ENCODE measurements at regions not wholly inside any gene's neighbourhood (a gene's known extent, or its start where the extent isn't known, plus 50 kb on each side); places are given as distances from the start of the nearest gene placed in this dataset.

DNA sequence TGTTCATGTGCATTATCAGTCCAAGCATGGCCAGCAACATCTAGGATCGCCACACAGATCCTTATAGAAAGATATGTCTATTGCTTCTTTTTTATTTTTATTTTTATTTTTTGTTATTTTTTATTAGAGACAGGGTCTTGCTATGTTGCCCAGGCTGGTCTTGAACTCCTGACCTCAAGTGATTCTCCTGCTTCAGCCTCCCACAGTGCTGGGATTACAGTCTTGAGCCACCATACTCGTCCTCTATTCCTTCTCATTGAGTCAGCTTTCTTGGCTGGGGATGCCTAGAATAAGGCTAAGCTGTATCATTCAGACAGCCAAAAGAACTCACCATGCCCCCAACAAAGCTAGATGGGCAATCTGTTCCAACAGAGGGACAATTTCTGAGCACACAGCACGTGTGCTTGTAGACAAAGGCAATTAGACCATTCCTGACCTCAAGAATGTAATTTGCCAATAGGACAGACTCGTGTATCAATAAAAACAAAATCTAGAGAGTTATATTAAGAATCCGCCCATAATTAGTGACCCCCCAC is 264.0 kb upstream of the NEBL start:
- no peak for DNase-seq

DNA sequence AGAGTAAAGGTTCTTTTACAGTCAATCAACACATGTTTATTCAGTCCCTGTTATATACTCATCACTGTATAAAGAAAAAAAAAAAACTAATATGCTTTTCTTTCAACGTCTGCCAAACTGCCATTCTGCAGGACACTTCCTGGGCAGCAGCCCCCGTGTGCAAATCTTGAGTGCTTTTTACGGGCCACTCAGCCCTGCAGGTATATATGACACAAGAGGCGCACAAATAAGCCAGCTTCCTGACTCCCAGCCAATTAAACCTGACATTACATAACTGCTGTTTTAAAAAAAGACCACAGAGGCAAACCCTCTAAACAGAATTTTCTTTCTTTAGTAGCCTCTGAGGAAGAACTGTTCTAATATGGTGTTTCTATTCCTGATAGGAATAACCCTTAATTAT is 263.0 kb upstream of the NEBL start:
- DNase-seq, result no peak
- no peaks in the 10 kb centered on the region for H3K9me3 ChIP-seq (ENCODE audit: insufficient read depth, low read length, severe bottlenecking)

More for the DNA sequence above, 264.0 kb upstream of the NEBL start:
- no peaks in the 10 kb centered on the region for H3K36me3 ChIP-seq (ENCODE audit: insufficient read depth, low read length)
- no peak overlapping the region for H2AFZ ChIP-seq (ENCODE audit: low read depth, low read length)
- H3K27ac ChIP-seq (ENCODE audit: low read length), result no peak overlapping the region
- no peaks in the 10 kb centered on the region for H3K27me3 ChIP-seq (ENCODE audit: insufficient read depth, low read length, poor library complexity)
- no peak overlapping the region for H3K4me3 ChIP-seq (ENCODE audit: low read depth in 1 of 2, low read length in 2 of 2)
- no peaks in the 10 kb centered on the region for H3K79me2 ChIP-seq (ENCODE audit: insufficient read depth, low read length)
- H3K9ac ChIP-seq (ENCODE audit: low read depth, low read length), result no peak overlapping the region
- ATAC-seq (ENCODE audit: insufficient read depth, low read depth), result no peak
- H3K4me2 ChIP-seq (ENCODE audit: insufficient read depth, low read length), result no peak overlapping the region
- no peaks in the 10 kb centered on the region for H3K9me3 ChIP-seq (ENCODE audit: insufficient read depth, low read length, severe bottlenecking)
- TF ChIP-seq CTCF (IDR thresholded peaks at IDR 0.05; ENCODE audit: borderline replicate concordance, extremely low read depth, low read length, poor library complexity, severe bottlenecking), result no peak
- no peak for TF ChIP-seq EZH2 (IDR thresholded peaks at IDR 0.05; ENCODE audit: borderline replicate concordance, low read depth, low read length, severe bottlenecking)
- H3K4me1 ChIP-seq (ENCODE audit: insufficient read depth, low read length), result no peaks in the 10 kb centered on the region
- H4K20me1 ChIP-seq (ENCODE audit: insufficient read depth, low read length), result no peaks in the 10 kb centered on the region

GRCh38 chr10:21159669-21160068 is 262.6 kb upstream of the NEBL start:
- Histone ChIP-seq H2AFZ (ENCODE audit: low read depth, low read length) (no peak overlapping the region), H3K27me3 (ENCODE audit: insufficient read depth, low read length, poor library complexity) (no peaks in the 10 kb centered on the region), H3K4me2 (ENCODE audit: insufficient read depth, low read length) (no peak overlapping the region), H3K9me3 (ENCODE audit: insufficient read depth, low read length, severe bottlenecking) (no peaks in the 10 kb centered on the region), H4K20me1 (ENCODE audit: insufficient read depth, low read length) (no peaks in the 10 kb centered on the region), H3K79me2 (ENCODE audit: insufficient read depth, low read length) (no peaks in the 10 kb centered on the region), H3K4me1 (ENCODE audit: insufficient read depth, low read length) (no peaks in the 10 kb centered on the region), H3K36me3 (ENCODE audit: insufficient read depth, low read length) (no peaks in the 10 kb centered on the region), H3K27ac (ENCODE audit: low read length) (no peak overlapping the region), H3K4me3 (ENCODE audit: low read depth in 1 of 2, low read length in 2 of 2) (no peak overlapping the region), H3K9ac (ENCODE audit: low read depth, low read length) (no peak overlapping the region)
- no peak for DNase-seq
- ATAC-seq (ENCODE audit: insufficient read depth, low read depth), result no peak
- TF ChIP-seq EZH2 (IDR thresholded peaks at IDR 0.05; ENCODE audit: borderline replicate concordance, low read depth, low read length, severe bottlenecking) (no peak), CTCF (IDR thresholded peaks at IDR 0.05; ENCODE audit: borderline replicate concordance, extremely low read depth, low read length, poor library complexity, severe bottlenecking) (no peak)

More for the DNA sequence above, 263.0 kb upstream of the NEBL start:
- H3K9ac ChIP-seq (ENCODE audit: low read depth, low read length), result no peak overlapping the region
- H3K4me3 ChIP-seq (ENCODE audit: low read depth in 1 of 2, low read length in 2 of 2), result no peak overlapping the region
- TF ChIP-seq CTCF (IDR thresholded peaks at IDR 0.05; ENCODE audit: borderline replicate concordance, extremely low read depth, low read length, poor library complexity, severe bottlenecking), result no peak
- no peak for TF ChIP-seq EZH2 (IDR thresholded peaks at IDR 0.05; ENCODE audit: borderline replicate concordance, low read depth, low read length, severe bottlenecking)
- H4K20me1 ChIP-seq (ENCODE audit: insufficient read depth, low read length), result no peaks in the 10 kb centered on the region
- no peak overlapping the region for H2AFZ ChIP-seq (ENCODE audit: low read depth, low read length)
- ATAC-seq (ENCODE audit: insufficient read depth, low read depth), result no peak
- H3K79me2 ChIP-seq (ENCODE audit: insufficient read depth, low read length), result no peaks in the 10 kb centered on the region
- H3K36me3 ChIP-seq (ENCODE audit: insufficient read depth, low read length), result no peaks in the 10 kb centered on the region
- no peak overlapping the region for H3K4me2 ChIP-seq (ENCODE audit: insufficient read depth, low read length)
- no peak overlapping the region for H3K27ac ChIP-seq (ENCODE audit: low read length)
- H3K4me1 ChIP-seq (ENCODE audit: insufficient read depth, low read length), result no peaks in the 10 kb centered on the region
- no peaks in the 10 kb centered on the region for H3K27me3 ChIP-seq (ENCODE audit: insufficient read depth, low read length, poor library complexity)

GRCh38 chr10:21158301-21158700 is 261.2 kb upstream of the NEBL start:
- Histone ChIP-seq H3K79me2 (ENCODE audit: insufficient read depth, low read length) (no peaks in the 10 kb centered on the region), H3K9me3 (ENCODE audit: insufficient read depth, low read length, severe bottlenecking) (no peaks in the 10 kb centered on the region), H3K36me3 (ENCODE audit: insufficient read depth, low read length) (no peaks in the 10 kb centered on the region), H3K9ac (ENCODE audit: low read depth, low read length) (no peak overlapping the region), H3K4me3 (ENCODE audit: low read depth in 1 of 2, low read length in 2 of 2) (no peak overlapping the region), H3K4me1 (ENCODE audit: insufficient read depth, low read length) (no peaks in the 10 kb centered on the region), H3K27me3 (ENCODE audit: insufficient read depth, low read length, poor library complexity) (no peaks in the 10 kb centered on the region), H3K4me2 (ENCODE audit: insufficient read depth, low read length) (no peak overlapping the region), H2AFZ (ENCODE audit: low read depth, low read length) (no peak overlapping the region), H4K20me1 (ENCODE audit: insufficient read depth, low read length) (no peaks in the 10 kb centered on the region), H3K27ac (ENCODE audit: low read length) (no peak overlapping the region)
- TF ChIP-seq CTCF (IDR thresholded peaks at IDR 0.05; ENCODE audit: borderline replicate concordance, extremely low read depth, low read length, poor library complexity, severe bottlenecking) (no peak), EZH2 (IDR thresholded peaks at IDR 0.05; ENCODE audit: borderline replicate concordance, low read depth, low read length, severe bottlenecking) (no peak)
- no peak for DNase-seq
- ATAC-seq (ENCODE audit: insufficient read depth, low read depth), result no peak

Data from DND-41 (cell line).